ENCODE measurements at regions not wholly inside any gene's neighbourhood (a gene's known extent, or its start where the extent isn't known, plus 50 kb on each side); places are given as distances from the start of the nearest gene placed in this dataset.

DNA sequence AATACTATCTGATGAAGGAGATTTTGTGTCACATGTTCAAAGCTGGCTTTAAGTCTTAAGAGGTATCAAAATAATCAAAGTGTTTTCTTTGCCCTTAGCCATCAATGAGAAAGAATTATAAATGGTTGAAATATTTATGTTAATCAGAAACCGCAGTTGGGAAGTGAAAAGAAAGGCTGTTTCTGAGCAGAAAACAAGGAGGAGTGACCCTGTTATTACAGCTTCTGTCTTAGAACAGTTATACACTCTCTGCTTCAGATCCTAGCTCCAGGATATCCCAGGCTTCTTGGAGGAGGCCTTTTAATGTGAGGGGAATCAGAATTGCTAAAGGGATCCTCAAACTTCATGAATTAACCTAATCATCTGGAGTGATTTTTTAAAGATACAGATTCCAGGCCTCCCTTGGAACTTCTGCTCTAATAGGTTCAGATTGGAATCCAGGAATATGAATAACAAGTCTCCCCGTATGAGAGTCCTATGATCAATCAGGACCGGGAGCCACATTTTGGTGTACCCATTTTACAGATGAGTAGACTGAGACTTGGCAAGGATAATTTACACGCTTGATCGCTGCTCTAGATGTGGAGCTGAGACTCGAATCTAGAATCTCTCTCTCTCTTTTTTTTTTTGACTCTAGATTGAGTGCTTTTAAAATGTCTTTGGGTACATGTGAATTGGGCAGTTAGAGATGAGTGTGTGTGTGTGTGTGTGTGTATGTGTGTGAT lies 50.8 kb upstream of the JAG1 start:
- H3K27me3 ChIP-seq: no peaks in the 10 kb centered on the region
- no peaks in the 10 kb centered on the region for H3K9me3 ChIP-seq
- TF ChIP-seq, protein P1, sequence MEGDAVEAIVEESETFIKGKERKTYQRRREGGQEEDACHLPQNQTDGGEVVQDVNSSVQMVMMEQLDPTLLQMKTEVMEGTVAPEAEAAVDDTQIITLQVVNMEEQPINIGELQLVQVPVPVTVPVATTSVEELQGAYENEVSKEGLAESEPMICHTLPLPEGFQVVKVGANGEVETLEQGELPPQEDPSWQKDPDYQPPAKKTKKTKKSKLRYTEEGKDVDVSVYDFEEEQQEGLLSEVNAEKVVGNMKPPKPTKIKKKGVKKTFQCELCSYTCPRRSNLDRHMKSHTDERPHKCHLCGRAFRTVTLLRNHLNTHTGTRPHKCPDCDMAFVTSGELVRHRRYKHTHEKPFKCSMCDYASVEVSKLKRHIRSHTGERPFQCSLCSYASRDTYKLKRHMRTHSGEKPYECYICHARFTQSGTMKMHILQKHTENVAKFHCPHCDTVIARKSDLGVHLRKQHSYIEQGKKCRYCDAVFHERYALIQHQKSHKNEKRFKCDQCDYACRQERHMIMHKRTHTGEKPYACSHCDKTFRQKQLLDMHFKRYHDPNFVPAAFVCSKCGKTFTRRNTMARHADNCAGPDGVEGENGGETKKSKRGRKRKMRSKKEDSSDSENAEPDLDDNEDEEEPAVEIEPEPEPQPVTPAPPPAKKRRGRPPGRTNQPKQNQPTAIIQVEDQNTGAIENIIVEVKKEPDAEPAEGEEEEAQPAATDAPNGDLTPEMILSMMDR (IDR thresholded peaks at IDR 0.05): no peak
- no peak overlapping the region for H3K27ac ChIP-seq
- H3K4me1 ChIP-seq (ENCODE audit: control insufficient read depth in 1 of 2, insufficient read depth in 1 of 2, low read depth in 1 of 2, low read length in 1 of 2): no peaks in the 10 kb centered on the region
- H3K36me3 ChIP-seq: no peaks in the 10 kb centered on the region
- no peak overlapping the region for H3K4me3 ChIP-seq (ENCODE audit: low read depth in 1 of 2, low read length in 1 of 2)

DNA sequence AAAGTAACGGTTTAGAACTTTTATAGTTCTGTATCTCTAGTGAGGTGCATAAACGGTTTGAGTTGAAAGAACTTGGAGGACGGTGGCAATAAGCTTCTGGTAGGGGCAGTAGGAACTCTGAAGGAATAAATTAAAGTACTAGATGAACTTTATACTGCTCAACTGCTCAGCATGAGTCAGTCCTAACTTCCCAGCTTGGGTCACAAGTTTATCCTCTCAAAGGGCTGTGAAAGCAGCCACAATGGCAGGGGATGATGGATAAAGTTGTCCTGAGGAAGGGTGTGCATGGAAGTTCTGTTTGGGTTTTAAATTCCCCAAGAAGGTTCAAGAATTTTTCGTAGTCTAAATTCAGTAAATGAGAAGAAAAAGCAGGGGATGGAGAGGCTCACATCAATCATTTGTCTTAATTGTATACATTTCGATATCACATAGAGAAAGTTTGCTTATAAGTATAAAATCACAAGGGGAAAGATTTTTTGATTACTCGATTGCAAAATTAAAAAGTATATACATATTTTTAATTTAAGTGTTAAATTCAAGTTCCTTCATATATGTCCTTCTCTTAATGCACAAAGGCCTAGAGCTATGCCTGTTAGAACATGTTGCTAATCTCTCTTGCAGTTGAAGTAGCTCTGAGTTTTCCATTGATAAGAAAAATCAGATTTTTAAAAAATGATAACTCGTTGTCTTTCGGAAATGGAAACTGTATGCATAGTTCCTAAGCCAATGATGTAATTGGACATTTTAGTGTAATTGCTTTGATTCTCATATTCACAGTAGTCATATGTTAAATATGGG lies 55.3 kb upstream of the JAG1 start:
- Histone ChIP-seq H3K36me3 (no peaks in the 10 kb centered on the region), H3K9me3 (no peaks in the 10 kb centered on the region), H3K4me3 (ENCODE audit: low read depth in 1 of 2, low read length in 1 of 2) (no peak overlapping the region), H3K4me1 (ENCODE audit: control insufficient read depth in 1 of 2, insufficient read depth in 1 of 2, low read depth in 1 of 2, low read length in 1 of 2) (no peaks in the 10 kb centered on the region), H3K27me3 (no peaks in the 10 kb centered on the region), H3K27ac (no peak overlapping the region)
- TF ChIP-seq, protein P1 (IDR thresholded peaks at IDR 0.05): no peak

DNA sequence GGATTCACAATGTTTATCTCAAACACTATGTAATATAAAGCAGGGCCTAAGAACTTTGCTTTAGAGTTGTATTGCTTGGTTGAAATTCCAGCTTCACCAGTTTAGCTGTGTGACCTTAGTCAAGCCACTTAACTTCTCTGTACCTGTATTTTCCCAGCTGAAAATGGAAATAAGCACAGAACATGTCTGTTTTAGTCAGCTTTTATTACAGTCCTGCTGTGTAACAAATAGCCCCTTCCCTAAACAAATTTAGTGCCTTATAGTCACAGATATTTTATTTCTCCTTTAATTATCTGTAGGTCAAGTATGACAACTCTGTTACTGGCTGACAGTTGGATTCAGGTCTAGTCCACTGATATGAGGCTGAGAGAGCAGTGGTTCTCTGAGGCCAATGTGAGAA lies 56.0 kb upstream of the JAG1 start:
- H3K9me3 ChIP-seq: no peaks in the 10 kb centered on the region
- no peak overlapping the region for H3K27ac ChIP-seq
- H3K27me3 ChIP-seq: no peaks in the 10 kb centered on the region
- TF ChIP-seq, protein P1 (IDR thresholded peaks at IDR 0.05): no peak
- no peak overlapping the region for H3K4me3 ChIP-seq (ENCODE audit: low read depth in 1 of 2, low read length in 1 of 2)
- H3K4me1 ChIP-seq (ENCODE audit: control insufficient read depth in 1 of 2, insufficient read depth in 1 of 2, low read depth in 1 of 2, low read length in 1 of 2): no peaks in the 10 kb centered on the region
- H3K36me3 ChIP-seq: no peaks in the 10 kb centered on the region

DNA sequence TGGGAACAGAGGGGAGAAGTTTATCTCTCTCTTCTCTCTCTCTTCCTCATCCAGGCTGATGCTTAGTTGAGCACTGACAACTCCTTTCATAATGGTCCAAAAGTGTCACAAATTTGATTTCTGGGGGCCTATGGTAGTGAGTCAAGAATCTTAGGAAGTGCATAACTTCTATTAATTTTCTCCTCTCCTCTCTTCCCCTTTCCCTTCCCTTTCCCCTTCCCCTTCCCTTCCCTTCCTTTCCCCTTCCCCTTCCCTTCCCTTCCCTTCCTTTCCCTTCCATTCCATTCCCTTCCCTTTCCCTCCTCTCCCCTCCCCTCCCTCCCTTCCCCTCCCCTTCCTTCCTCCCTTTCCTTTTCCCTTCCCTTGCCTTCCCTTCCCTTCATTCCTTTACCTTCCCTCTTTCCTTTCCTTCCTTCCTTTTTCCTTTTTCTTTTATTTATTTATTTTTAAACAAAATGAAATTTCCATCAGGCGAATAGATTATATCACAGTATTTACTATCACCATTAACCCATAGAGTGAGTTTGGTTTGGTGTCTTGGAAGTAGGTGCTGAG lies 56.9 kb upstream of the JAG1 start:
- no peak overlapping the region for H3K4me3 ChIP-seq (ENCODE audit: low read depth in 1 of 2, low read length in 1 of 2)
- H3K36me3 ChIP-seq: no peaks in the 10 kb centered on the region
- H3K9me3 ChIP-seq: no peaks in the 10 kb centered on the region
- H3K4me1 ChIP-seq (ENCODE audit: control insufficient read depth in 1 of 2, insufficient read depth in 1 of 2, low read depth in 1 of 2, low read length in 1 of 2): no peaks in the 10 kb centered on the region
- H3K27me3 ChIP-seq: no peaks in the 10 kb centered on the region
- no peak overlapping the region for H3K27ac ChIP-seq
- TF ChIP-seq, protein P1 (IDR thresholded peaks at IDR 0.05): no peak

DNA sequence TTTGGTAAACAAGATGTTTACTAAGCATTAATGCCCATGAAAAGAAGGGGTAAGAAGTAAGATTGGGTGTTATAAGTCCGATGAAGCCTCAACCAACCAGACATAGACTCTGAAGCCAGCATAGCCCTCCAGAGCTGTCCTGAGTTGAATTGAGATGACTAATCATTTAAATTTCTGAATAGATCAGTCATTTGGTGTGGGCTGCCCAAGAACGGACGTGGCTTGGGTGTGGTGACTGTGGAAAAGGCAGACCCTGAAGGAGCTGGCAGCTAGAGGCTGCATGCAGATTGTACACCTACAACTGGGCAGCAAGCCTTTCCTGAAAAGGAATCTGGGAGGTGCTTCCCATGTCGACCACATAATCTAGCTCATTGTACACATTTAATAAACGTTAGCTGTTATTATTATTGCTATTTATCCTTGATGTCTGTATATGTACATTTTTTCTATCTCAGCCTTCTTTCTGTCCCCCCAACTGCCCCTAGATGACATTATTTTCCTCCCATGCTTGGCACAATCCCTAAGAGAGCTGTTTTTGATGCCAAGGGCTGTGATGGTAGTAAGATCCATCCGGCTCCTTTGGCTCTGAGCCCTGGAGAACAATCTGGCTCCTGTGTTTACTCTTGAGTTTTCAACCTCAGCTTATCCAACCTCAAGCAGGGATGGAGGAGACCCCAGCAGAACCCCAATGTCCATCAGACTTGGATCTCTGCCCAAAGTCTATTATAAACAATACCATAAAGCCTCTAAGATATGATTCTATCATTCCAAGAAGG lies 57.6 kb upstream of the JAG1 start:
- Histone ChIP-seq H3K9me3 (no peaks in the 10 kb centered on the region), H3K4me3 (ENCODE audit: low read depth in 1 of 2, low read length in 1 of 2) (no peak overlapping the region), H3K27ac (no peak overlapping the region), H3K4me1 (ENCODE audit: control insufficient read depth in 1 of 2, insufficient read depth in 1 of 2, low read depth in 1 of 2, low read length in 1 of 2) (no peaks in the 10 kb centered on the region), H3K27me3 (no peaks in the 10 kb centered on the region), H3K36me3 (no peaks in the 10 kb centered on the region)
- TF ChIP-seq, protein P1 (IDR thresholded peaks at IDR 0.05): no peak
